ENCODE measurements at regions not wholly inside any gene's neighbourhood (a gene's known extent, or its start where the extent isn't known, plus 50 kb on each side); places are given as distances from the start of the nearest gene placed in this dataset.

DNA sequence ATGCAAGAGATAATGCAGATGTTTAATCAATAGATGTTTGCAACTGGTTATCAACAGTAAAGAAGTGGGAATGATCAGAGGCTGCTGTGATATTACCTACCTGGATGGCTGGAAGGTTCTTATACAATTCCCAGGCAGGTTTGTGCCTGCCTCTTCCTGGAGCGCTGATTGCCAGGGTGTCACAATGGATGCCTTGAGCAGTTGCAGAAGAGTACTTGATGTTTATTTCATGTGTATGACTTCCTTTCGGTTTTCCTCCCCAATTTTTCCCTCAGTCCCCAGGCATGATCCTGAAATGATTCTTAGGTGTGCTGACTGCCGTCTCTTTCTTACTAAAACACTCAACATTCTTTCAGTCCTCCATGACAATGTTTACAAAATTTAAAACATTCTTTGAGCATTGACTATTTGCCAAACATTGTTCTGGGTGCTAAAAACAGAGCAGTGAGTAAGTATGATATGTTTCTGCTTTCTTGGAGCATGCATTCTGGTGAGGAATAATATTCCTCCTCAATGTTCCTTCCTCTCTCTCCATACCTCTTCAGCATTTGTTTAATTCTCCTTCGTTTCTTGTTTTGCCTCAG, 416.6 kb upstream of the TRIB2 start:
- Mint-ChIP-seq H3K27me3 (no peaks in the 10 kb centered on the region), H3K4me3 (no peak overlapping the region), H3K4me1 (ENCODE audit: unreplicated experiment) (peaks cover 30% of the 10 kb centered on the region), H3K36me3 (no peaks in the 10 kb centered on the region), H3K27ac (no peak overlapping the region), H3K9me3 (peaks cover 6% of the 10 kb centered on the region)
- no peak for DNase-seq (ENCODE audit: extremely low spot score, unreplicated experiment)
- no peak for TF ChIP-seq CTCF (conservative IDR thresholded peaks at IDR 0.05)

GRCh38 chr2:12300927-12301326, 415.8 kb upstream of the TRIB2 start:
- no peak for DNase-seq (ENCODE audit: extremely low spot score, unreplicated experiment)
- TF ChIP-seq CTCF (conservative IDR thresholded peaks at IDR 0.05), result no peak
- no peak overlapping the region for H3K27ac Mint-ChIP-seq
- H3K36me3 Mint-ChIP-seq, result no peaks in the 10 kb centered on the region
- peaks cover 30% of the 10 kb centered on the region for H3K4me1 Mint-ChIP-seq (ENCODE audit: unreplicated experiment)
- H3K4me3 Mint-ChIP-seq, result no peak overlapping the region
- peaks cover 6% of the 10 kb centered on the region for H3K9me3 Mint-ChIP-seq
- H3K27me3 Mint-ChIP-seq, result no peaks in the 10 kb centered on the region

- Mint-ChIP-seq H3K4me1 (ENCODE audit: unreplicated experiment) (peaks cover 26% of the 10 kb centered on the region), H3K27me3 (no peaks in the 10 kb centered on the region), H3K27ac (no peak overlapping the region), H3K9me3 (peaks cover under 1% of the 10 kb centered on the region), H3K4me3 (no peak overlapping the region), H3K36me3 (no peaks in the 10 kb centered on the region)
- no peak for TF ChIP-seq CTCF (conservative IDR thresholded peaks at IDR 0.05)
- no peak for DNase-seq (ENCODE audit: extremely low spot score, unreplicated experiment)
Measured at GRCh38 chr2:12302140-12302539, 414.6 kb upstream of the TRIB2 start.

- Mint-ChIP-seq H3K27me3 (no peaks in the 10 kb centered on the region), H3K4me1 (ENCODE audit: unreplicated experiment) (peaks cover 23% of the 10 kb centered on the region), H3K27ac (no peak overlapping the region), H3K36me3 (no peaks in the 10 kb centered on the region), H3K4me3 (no peak overlapping the region), H3K9me3 (no peaks in the 10 kb centered on the region)
- no peak for DNase-seq (ENCODE audit: extremely low spot score, unreplicated experiment)
- TF ChIP-seq CTCF (conservative IDR thresholded peaks at IDR 0.05), result no peak
Measured at GRCh38 chr2:12302691-12303090, 414.0 kb upstream of the TRIB2 start.

GRCh38 chr2:12303181-12304030, 413.3 kb upstream of the TRIB2 start:
- TF ChIP-seq CTCF (conservative IDR thresholded peaks at IDR 0.05), result no peak
- H3K36me3 Mint-ChIP-seq, result no peaks in the 10 kb centered on the region
- peak overlapping the region; percentile 72 for H3K27ac Mint-ChIP-seq
- H3K27me3 Mint-ChIP-seq, result no peaks in the 10 kb centered on the region
- no peaks in the 10 kb centered on the region for H3K9me3 Mint-ChIP-seq
- DNase-seq (ENCODE audit: extremely low spot score, unreplicated experiment), result no peak
- H3K4me1 Mint-ChIP-seq (ENCODE audit: unreplicated experiment), result peaks cover 23% of the 10 kb centered on the region
- H3K4me3 Mint-ChIP-seq, result no peak overlapping the region
